SK-N-SH (cell line): ENCODE measurements at regions not wholly inside any gene's neighbourhood (a gene's known extent, or its start where the extent isn't known, plus 50 kb on each side); places are given as distances from the start of the nearest gene placed in this dataset.

ENCODE experiments used
- CTCF ChIA-PET: fragments of 300-600, 350-600 bp; formaldehyde crosslinking; extraction: SDS; loops from one replicate; lab custom pipeline; 2021; lab: Yijun Ruan, JAX
- POLR2A ChIA-PET: fragments of 350-600 bp; sonication (Branson Sonifier 250); formaldehyde crosslinking; extraction: SDS; loops from one replicate; lab custom pipeline; 2020; ENCODE audit warnings: antibody characterized with exemption, inconsistent platforms; lab: Yijun Ruan, JAX
- DNase-seq: peaks from one replicate; pipeline ENCODE4 v3.0.0; 2012
- H2AFZ ChIP-seq: fragments of 200-600 bp; sonication (generic); 2 replicates; pipeline ENCODE4 v1.8.1; 2016; ENCODE audit warnings: antibody characterized with exemption, mild to moderate bottlenecking, low read depth
- H3F3A ChIP-seq: fragments of 200-600 bp; sonication (generic); replicated peaks from 2 replicates; pipeline ENCODE3; 2016; ENCODE audit warnings: antibody characterized with exemption, mild to moderate bottlenecking; ENCODE audit not compliant: insufficient read depth
- H3K27ac ChIP-seq, 2 experiments: fragments of 200-500 bp in 1 of 2; fragments of 200-600 bp in 1 of 2; sonication (Bioruptor generic) in 1 of 2; sonication (generic), shearing (Covaris generic) in 1 of 2; 2 replicates each; pipeline versions ENCODE4 v1.5.1 to v1.6.1; 2014 to 2016; ENCODE audit warnings: low read depth in 2 of 2, inconsistent platforms in 1 of 2, low read length in 1 of 2, mild to moderate bottlenecking in 1 of 2, mixed read lengths in 1 of 2
- H3K27me3 ChIP-seq: fragments of 200-600 bp; sonication (generic), shearing (Covaris generic); 2 replicates; pipeline ENCODE4 v1.6.1; 2016; ENCODE audit warnings: mixed run types; ENCODE audit not compliant: insufficient read depth
- H3K36me3 ChIP-seq, 2 experiments: fragments of 200-500 bp in 1 of 2; fragments of 200-600 bp in 1 of 2; sonication (Bioruptor generic) in 1 of 2; sonication (generic) in 1 of 2; replicated peaks in 1 of 2; 2 replicates each; pipeline versions ENCODE3 to v1.5.1; 2014 to 2016; ENCODE audit warnings: low read length in 1 of 2, mild to moderate bottlenecking in 1 of 2; ENCODE audit not compliant: insufficient read depth in 2 of 2, control insufficient read depth in 1 of 2
- H3K4me1 ChIP-seq, 2 experiments: fragments of 200-500 bp in 1 of 2; fragments of 200-600 bp in 1 of 2; sonication (Bioruptor generic) in 1 of 2; sonication (generic), shearing (Covaris generic) in 1 of 2; 2 replicates each; pipeline versions ENCODE4 v1.5.1 to v1.6.1; 2014 to 2016; ENCODE audit warnings: low read depth in 1 of 2, low read length in 1 of 2, mixed run types in 1 of 2; ENCODE audit not compliant: insufficient read depth in 2 of 2, control insufficient read depth in 1 of 2
- H3K4me2 ChIP-seq: fragments of 200-600 bp; sonication (generic), shearing (Covaris generic); 2 replicates; pipeline ENCODE4 v1.6.1; 2017; ENCODE audit warnings: mixed run types
- H3K4me3 ChIP-seq, 2 experiments: fragments of 200-500 bp in 1 of 2; fragments of 200-600 bp in 1 of 2; sonication (Bioruptor generic) in 1 of 2; sonication (generic), shearing (Covaris generic) in 1 of 2; 2 replicates each; pipeline versions ENCODE4 v1.5.1 to v1.8.1; 2014 to 2016; ENCODE audit warnings: low read depth in 2 of 2, inconsistent platforms in 1 of 2, low read length in 1 of 2, mild to moderate bottlenecking in 1 of 2, mixed read lengths in 1 of 2, moderate library complexity in 1 of 2
- H3K79me2 ChIP-seq: fragments of 200-600 bp; sonication (generic); 2 replicates; pipeline ENCODE4 v1.8.1; 2017; ENCODE audit warnings: mild to moderate bottlenecking; ENCODE audit not compliant: insufficient read depth
- H3K9ac ChIP-seq: fragments of 200-600 bp; sonication (generic); 2 replicates; pipeline ENCODE4 v1.6.1; 2017; ENCODE audit warnings: mixed run types
- H3K9me2 ChIP-seq: fragments of 200-600 bp; sonication (generic); 2 replicates; pipeline ENCODE4 v1.6.1; 2017; ENCODE audit warnings: mixed run types
- H3K9me3 ChIP-seq: fragments of 200-600 bp; sonication (generic); 2 replicates; pipeline ENCODE4 v1.6.1; 2017; ENCODE audit warnings: mixed run types, mild to moderate bottlenecking, moderate library complexity
- H4K20me1 ChIP-seq: fragments of 200-600 bp; sonication (generic); 2 replicates; pipeline ENCODE4 v1.6.1; 2017; ENCODE audit warnings: mild to moderate bottlenecking, mixed run types; ENCODE audit not compliant: insufficient read depth
- ELF1 ChIP-seq: IDR thresholded peaks from 2 replicates; pipeline ENCODE4 v1.4.0; 2012
- EP300 ChIP-seq, 2 experiments: IDR thresholded peaks; 2 replicates each; pipeline versions ENCODE4 v1.4.0 to v1.6.1; 2012; ENCODE audit warnings: borderline replicate concordance in 1 of 2, low read depth in 1 of 2, low read length in 1 of 2
- FOXM1 ChIP-seq: IDR thresholded peaks from 2 replicates; pipeline ENCODE4 v1.4.0; 2012; ENCODE audit warnings: low read depth, mild to moderate bottlenecking
- GABPA ChIP-seq: IDR thresholded peaks from 2 replicates; pipeline ENCODE4 v1.4.0; 2012; ENCODE audit warnings: low read depth, mild to moderate bottlenecking
- JUND ChIP-seq: IDR thresholded peaks from 2 replicates; pipeline ENCODE4 v1.4.0; 2012
- MEF2A ChIP-seq: IDR thresholded peaks from 2 replicates; pipeline ENCODE4 v1.4.0; 2012; ENCODE audit warnings: low read depth, borderline replicate concordance
- NFIC ChIP-seq: IDR thresholded peaks from 2 replicates; pipeline ENCODE4 v1.4.0; 2012; ENCODE audit warnings: borderline replicate concordance
- POLR2AphosphoS5 ChIP-seq: IDR thresholded peaks from 2 replicates; pipeline ENCODE4 v1.6.1; 2012; ENCODE audit warnings: low read depth, low read length
- RCOR1 ChIP-seq: fragments of 150-350 bp; IDR thresholded peaks from 2 replicates; pipeline ENCODE4 v1.6.1; 2017; ENCODE audit warnings: antibody characterized with exemption, low read length
- REST ChIP-seq: IDR thresholded peaks from 2 replicates; pipeline ENCODE4 v1.6.1; 2012; ENCODE audit warnings: mild to moderate bottlenecking, low read depth, low read length, moderate library complexity
- SIN3A ChIP-seq: IDR thresholded peaks from 2 replicates; pipeline ENCODE4 v1.6.1; 2012; ENCODE audit warnings: low read depth, mild to moderate bottlenecking, low read length, moderate library complexity, borderline replicate concordance
- SMC3 ChIP-seq: IDR thresholded peaks from 2 replicates; pipeline ENCODE4 v1.6.1; 2012; ENCODE audit warnings: low read depth, low read length, improper control_type of control experiment
- TCF12 ChIP-seq: IDR thresholded peaks from 2 replicates; pipeline ENCODE4 v1.4.0; 2012
- USF2 ChIP-seq: fragments of 150-350 bp; IDR thresholded peaks from 2 replicates; pipeline ENCODE4 v1.6.1; 2017; ENCODE audit warnings: antibody characterized with exemption, low read length, low read depth, borderline replicate concordance
- YY1 ChIP-seq: IDR thresholded peaks from 2 replicates; pipeline ENCODE4 v1.4.0; 2012; ENCODE audit warnings: low read depth, mild to moderate bottlenecking
- ZBTB33 ChIP-seq: IDR thresholded peaks from 2 replicates; pipeline ENCODE4 v1.4.0; 2012; ENCODE audit warnings: low read depth, borderline replicate concordance
- WGBS: methylation state at CpG from one replicate; pipeline ENCODE4 v1.1.6; 2017; ENCODE audit warnings: low lambda C conversion rate; 5-methylcytosine and 5-hydroxymethylcytosine counted together

GRCh38 chr1:117284399-117285215 is 73.9 kb upstream of the VTCN1 start (continued):
- TF ChIP-seq POLR2AphosphoS5: no peak

GRCh38 chr1:117278531-117278930 is 67.8 kb upstream of the VTCN1 start:
- H3F3A ChIP-seq: no peaks in the 10 kb centered on the region
- ChIA-PET CTCF (no interaction called here), POLR2A (no interaction called here)
- no peak overlapping the region for H2AFZ ChIP-seq
- no peaks in the 10 kb centered on the region for H3K4me1 ChIP-seq
- no peak overlapping the region for H3K27ac ChIP-seq
- no peaks in the 10 kb centered on the region for H3K27me3 ChIP-seq
- no peaks in the 10 kb centered on the region for H3K36me3 ChIP-seq
- H4K20me1 ChIP-seq: no peaks in the 10 kb centered on the region
- no peak overlapping the region for H3K4me2 ChIP-seq
- no peak overlapping the region for H3K9ac ChIP-seq
- no peaks in the 10 kb centered on the region for H3K9me3 ChIP-seq
- H3K9me2 ChIP-seq: peaks cover 3% of the 10 kb centered on the region; the same call in 1 of the 2 replicates
- 74% methylated on average over 5 of the region's 5 CpGs for WGBS
- TF ChIP-seq MEF2A (no peak), YY1 (no peak), GABPA (no peak), JUND (no peak), USF2 (no peak), ELF1 (no peak), ZBTB33 (no peak), RCOR1 (no peak), EP300 (IDR thresholded peaks at IDR 0.05; ENCODE audit: borderline replicate concordance in 1 of 2, low read depth in 1 of 2, low read length in 1 of 2) (no peak), TCF12 (no peak), SIN3A (no peak), NFIC (no peak), SMC3 (no peak), REST (no peak), FOXM1 (no peak)
- TF ChIP-seq, all 33 proteins: peak for 0
- no peak for DNase-seq
- H3K79me2 ChIP-seq: no peaks in the 10 kb centered on the region
- H3K4me3 ChIP-seq: no peak overlapping the region
